Adrenal gland (tissue), 5 donors: ENCODE measurements at regions not wholly inside any gene's neighbourhood (a gene's known extent, or its start where the extent isn't known, plus 50 kb on each side); places are given as distances from the start of the nearest gene placed in this dataset.

Source experiments
- POLR2A ChIP-seq, 2 donors: fragments of 450-650 bp; IDR thresholded peaks; one replicate each; pipeline ENCODE4 v1.6.1; 2017; ENCODE audit warnings: antibody characterized with exemption in 2 of 2, mild to moderate bottlenecking in 2 of 2, moderate library complexity in 1 of 2
- TF ChIP-seq, protein P1 (sequence below), 6 experiments: fragments of 450-650 bp in 4 of 6; fragments of 200-600 bp in 2 of 6; sonication (generic) in 1 of 6; IDR thresholded peaks; 1 replicate in 5 of 6; 2 replicates in 1 of 6; pipeline versions ENCODE4 v1.5.1 to v1.8.0; 2016 to 2021; ENCODE audit warnings: antibody characterized with exemption in 6 of 6, mild to moderate bottlenecking in 2 of 6, moderate library complexity in 1 of 6
- donor health status: DM: no; HTN: no; CAD: no.

DNA sequence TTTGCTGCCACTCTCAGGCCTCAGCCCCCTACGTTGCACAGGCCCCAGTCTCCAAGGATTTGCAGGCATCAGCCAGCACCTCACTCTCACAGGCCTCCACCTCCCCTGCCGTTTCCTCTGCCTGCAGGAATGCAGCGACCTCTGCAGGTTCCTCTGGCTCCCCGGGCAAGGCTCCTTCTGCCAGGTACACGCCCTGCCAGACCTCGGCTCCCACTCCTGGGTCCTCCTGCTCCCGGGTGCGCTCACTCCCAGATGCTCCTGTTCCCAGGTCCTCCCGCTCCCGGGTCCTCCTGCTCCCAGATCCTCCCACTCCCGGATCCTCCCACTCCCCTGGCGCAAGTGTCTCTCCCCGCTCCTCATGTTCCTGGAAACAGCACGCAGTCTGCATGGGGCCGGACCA is 144.4 kb upstream of the RADX start:
- TF ChIP-seq POLR2A (IDR thresholded peaks at IDR 0.05): no peak
- TF ChIP-seq, protein P1, sequence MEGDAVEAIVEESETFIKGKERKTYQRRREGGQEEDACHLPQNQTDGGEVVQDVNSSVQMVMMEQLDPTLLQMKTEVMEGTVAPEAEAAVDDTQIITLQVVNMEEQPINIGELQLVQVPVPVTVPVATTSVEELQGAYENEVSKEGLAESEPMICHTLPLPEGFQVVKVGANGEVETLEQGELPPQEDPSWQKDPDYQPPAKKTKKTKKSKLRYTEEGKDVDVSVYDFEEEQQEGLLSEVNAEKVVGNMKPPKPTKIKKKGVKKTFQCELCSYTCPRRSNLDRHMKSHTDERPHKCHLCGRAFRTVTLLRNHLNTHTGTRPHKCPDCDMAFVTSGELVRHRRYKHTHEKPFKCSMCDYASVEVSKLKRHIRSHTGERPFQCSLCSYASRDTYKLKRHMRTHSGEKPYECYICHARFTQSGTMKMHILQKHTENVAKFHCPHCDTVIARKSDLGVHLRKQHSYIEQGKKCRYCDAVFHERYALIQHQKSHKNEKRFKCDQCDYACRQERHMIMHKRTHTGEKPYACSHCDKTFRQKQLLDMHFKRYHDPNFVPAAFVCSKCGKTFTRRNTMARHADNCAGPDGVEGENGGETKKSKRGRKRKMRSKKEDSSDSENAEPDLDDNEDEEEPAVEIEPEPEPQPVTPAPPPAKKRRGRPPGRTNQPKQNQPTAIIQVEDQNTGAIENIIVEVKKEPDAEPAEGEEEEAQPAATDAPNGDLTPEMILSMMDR (IDR thresholded peaks at IDR 0.05): no peak
